ENCODE measurements at regions not wholly inside any gene's neighbourhood (a gene's known extent, or its start where the extent isn't known, plus 50 kb on each side); places are given as distances from the start of the nearest gene placed in this dataset.

DNA sequence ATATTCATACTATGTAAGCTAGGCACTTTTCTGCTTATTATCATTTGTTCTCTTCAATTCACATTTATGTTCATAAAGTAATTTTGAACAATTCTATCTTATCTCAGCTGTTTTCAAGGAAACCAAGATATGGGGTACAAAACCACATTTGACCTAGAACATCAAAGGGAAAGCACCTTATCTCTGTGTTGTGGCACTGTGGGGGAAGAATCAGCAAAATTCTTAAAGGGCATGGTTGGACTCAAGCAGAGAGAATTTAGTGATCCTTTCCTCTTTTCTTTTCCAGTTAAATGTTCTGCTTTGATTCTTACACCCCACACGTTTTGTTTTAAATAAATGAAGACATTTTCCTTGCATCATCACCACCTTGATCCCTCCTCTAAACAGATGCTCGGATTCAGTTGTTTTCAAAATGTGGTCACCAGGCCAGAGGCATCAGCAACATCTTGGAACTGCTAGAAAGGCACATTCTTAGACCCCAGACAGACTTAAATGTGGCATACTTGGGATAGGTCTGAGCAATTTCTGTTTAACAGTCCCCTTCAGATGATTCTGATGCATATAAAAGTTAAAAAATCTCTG, 128.4 kb upstream of the TP63 start:
- TF ChIP-seq, protein P1, sequence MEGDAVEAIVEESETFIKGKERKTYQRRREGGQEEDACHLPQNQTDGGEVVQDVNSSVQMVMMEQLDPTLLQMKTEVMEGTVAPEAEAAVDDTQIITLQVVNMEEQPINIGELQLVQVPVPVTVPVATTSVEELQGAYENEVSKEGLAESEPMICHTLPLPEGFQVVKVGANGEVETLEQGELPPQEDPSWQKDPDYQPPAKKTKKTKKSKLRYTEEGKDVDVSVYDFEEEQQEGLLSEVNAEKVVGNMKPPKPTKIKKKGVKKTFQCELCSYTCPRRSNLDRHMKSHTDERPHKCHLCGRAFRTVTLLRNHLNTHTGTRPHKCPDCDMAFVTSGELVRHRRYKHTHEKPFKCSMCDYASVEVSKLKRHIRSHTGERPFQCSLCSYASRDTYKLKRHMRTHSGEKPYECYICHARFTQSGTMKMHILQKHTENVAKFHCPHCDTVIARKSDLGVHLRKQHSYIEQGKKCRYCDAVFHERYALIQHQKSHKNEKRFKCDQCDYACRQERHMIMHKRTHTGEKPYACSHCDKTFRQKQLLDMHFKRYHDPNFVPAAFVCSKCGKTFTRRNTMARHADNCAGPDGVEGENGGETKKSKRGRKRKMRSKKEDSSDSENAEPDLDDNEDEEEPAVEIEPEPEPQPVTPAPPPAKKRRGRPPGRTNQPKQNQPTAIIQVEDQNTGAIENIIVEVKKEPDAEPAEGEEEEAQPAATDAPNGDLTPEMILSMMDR (conservative IDR thresholded peaks at IDR 0.05; ENCODE audit: low read length) = no peak
- TF ChIP-seq EZH2phosphoT487 (IDR thresholded peaks at IDR 0.05; ENCODE audit: borderline replicate concordance, low read depth, low read length) = no peak

All from OCI-LY7 (cell line).